ENCODE measurements at regions not wholly inside any gene's neighbourhood (a gene's known extent, or its start where the extent isn't known, plus 50 kb on each side); places are given as distances from the start of the nearest gene placed in this dataset.
A peak's percentile ranks its signal among the peaks of the same experiment; 100 is the strongest.

GRCh38 chr1:63108206-63108605 lies 214.2 kb upstream of the FOXD3 start (continued):
- TF ChIP-seq EZH2phosphoT487 (IDR thresholded peaks at IDR 0.05; ENCODE audit: unreplicated experiment): no peak
- no peak for TF ChIP-seq ZNF331 (CRISPR knock-in tag; IDR thresholded peaks at IDR 0.05; ENCODE audit: low read depth)
- no peak for TF ChIP-seq CTCF (conservative IDR thresholded peaks at IDR 0.05; ENCODE audit: low read depth in 2 of 2)

GRCh38 chr1:63112155-63112900 lies 210.0 kb upstream of the FOXD3 start:
- Mint-ChIP-seq H3K27ac (no peak overlapping the region), H3K4me3 (no peak overlapping the region), H3K27me3 (ENCODE audit: insufficient read depth, low read depth, poor library complexity) (peaks cover 5% of the 10 kb centered on the region), H3K4me1 (peaks cover 51% of the 10 kb centered on the region), H3K9me3 (no peaks in the 10 kb centered on the region), H3K36me3 (ENCODE audit: low read depth) (no peaks in the 10 kb centered on the region)
- DNase-seq (ENCODE audit: low spot score): no peak
- H3K36me3 ChIP-seq (ENCODE audit: insufficient read depth): no peaks in the 10 kb centered on the region
- peaks cover 51% of the 10 kb centered on the region for H3K4me1 ChIP-seq (ENCODE audit: insufficient read depth)
- 0 out of 2 replicates have a peak, but pooled peaks cover 2% of the 10 kb centered on the region for H3F3A ChIP-seq (replicated peaks; ENCODE audit: low read depth)
- TF ChIP-seq, protein P1, sequence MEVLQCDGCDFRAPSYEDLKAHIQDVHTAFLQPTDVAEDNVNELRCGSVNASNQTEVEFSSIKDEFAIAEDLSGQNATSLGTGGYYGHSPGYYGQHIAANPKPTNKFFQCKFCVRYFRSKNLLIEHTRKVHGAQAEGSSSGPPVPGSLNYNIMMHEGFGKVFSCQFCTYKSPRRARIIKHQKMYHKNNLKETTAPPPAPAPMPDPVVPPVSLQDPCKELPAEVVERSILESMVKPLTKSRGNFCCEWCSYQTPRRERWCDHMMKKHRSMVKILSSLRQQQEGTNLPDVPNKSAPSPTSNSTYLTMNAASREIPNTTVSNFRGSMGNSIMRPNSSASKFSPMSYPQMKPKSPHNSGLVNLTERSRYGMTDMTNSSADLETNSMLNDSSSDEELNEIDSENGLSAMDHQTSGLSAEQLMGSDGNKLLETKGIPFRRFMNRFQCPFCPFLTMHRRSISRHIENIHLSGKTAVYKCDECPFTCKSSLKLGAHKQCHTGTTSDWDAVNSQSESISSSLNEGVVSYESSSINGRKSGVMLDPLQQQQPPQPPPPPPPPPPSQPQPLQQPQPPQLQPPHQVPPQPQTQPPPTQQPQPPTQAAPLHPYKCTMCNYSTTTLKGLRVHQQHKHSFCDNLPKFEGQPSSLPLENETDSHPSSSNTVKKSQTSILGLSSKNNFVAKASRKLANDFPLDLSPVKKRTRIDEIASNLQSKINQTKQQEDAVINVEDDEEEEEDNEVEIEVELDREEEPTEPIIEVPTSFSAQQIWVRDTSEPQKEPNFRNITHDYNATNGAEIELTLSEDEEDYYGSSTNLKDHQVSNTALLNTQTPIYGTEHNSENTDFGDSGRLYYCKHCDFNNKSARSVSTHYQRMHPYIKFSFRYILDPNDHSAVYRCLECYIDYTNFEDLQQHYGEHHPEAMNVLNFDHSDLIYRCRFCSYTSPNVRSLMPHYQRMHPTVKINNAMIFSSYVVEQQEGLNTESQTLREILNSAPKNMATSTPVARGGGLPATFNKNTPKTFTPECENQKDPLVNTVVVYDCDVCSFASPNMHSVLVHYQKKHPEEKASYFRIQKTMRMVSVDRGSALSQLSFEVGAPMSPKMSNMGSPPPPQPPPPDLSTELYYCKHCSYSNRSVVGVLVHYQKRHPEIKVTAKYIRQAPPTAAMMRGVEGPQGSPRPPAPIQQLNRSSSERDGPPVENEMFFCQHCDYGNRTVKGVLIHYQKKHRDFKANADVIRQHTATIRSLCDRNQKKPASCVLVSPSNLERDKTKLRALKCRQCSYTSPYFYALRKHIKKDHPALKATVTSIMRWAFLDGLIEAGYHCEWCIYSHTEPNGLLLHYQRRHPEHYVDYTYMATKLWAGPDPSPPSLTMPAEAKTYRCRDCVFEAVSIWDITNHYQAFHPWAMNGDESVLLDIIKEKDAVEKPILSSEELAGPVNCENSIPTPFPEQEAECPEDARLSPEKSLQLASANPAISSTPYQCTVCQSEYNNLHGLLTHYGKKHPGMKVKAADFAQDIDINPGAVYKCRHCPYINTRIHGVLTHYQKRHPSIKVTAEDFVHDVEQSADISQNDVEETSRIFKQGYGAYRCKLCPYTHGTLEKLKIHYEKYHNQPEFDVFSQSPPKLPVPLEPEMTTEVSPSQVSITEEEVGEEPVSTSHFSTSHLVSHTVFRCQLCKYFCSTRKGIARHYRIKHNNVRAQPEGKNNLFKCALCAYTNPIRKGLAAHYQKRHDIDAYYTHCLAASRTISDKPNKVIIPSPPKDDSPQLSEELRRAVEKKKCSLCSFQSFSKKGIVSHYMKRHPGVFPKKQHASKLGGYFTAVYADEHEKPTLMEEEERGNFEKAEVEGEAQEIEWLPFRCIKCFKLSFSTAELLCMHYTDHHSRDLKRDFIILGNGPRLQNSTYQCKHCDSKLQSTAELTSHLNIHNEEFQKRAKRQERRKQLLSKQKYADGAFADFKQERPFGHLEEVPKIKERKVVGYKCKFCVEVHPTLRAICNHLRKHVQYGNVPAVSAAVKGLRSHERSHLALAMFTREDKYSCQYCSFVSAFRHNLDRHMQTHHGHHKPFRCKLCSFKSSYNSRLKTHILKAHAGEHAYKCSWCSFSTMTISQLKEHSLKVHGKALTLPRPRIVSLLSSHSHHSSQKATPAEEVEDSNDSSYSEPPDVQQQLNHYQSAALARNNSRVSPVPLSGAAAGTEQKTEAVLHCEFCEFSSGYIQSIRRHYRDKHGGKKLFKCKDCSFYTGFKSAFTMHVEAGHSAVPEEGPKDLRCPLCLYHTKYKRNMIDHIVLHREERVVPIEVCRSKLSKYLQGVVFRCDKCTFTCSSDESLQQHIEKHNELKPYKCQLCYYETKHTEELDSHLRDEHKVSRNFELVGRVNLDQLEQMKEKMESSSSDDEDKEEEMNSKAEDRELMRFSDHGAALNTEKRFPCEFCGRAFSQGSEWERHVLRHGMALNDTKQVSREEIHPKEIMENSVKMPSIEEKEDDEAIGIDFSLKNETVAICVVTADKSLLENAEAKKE (CRISPR knock-in tag; IDR thresholded peaks at IDR 0.05): no peak
- TF ChIP-seq CTCF (conservative IDR thresholded peaks at IDR 0.05; ENCODE audit: low read depth in 2 of 2) (no peak), CREB1 (CRISPR knock-in tag; IDR thresholded peaks at IDR 0.05; ENCODE audit: low read depth) (no peak), POLR2AphosphoS5 (IDR thresholded peaks at IDR 0.05; ENCODE audit: low read depth) (no peak)
- TF ChIP-seq, protein P2, sequence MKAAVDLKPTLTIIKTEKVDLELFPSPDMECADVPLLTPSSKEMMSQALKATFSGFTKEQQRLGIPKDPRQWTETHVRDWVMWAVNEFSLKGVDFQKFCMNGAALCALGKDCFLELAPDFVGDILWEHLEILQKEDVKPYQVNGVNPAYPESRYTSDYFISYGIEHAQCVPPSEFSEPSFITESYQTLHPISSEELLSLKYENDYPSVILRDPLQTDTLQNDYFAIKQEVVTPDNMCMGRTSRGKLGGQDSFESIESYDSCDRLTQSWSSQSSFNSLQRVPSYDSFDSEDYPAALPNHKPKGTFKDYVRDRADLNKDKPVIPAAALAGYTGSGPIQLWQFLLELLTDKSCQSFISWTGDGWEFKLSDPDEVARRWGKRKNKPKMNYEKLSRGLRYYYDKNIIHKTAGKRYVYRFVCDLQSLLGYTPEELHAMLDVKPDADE (IDR thresholded peaks at IDR 0.05): no peak
- H3K9me2 ChIP-seq (ENCODE audit: insufficient read depth): no peaks in the 10 kb centered on the region; the same call in 1 of the 2 replicates
- ATAC-seq: peak; percentile 35; the same call in 2 of the 3 replicates
- no peak overlapping the region for H3K27ac ChIP-seq (ENCODE audit: low read depth)
- no peaks in the 10 kb centered on the region for H3K27me3 ChIP-seq (ENCODE audit: insufficient read depth)
- H3K4me3 ChIP-seq: no peak overlapping the region
- no peak overlapping the region for H3K4me2 ChIP-seq
- H2AFZ ChIP-seq: peak overlapping the region; percentile 80; the same call in 1 of the 2 replicates
- no peaks in the 10 kb centered on the region for H4K20me1 ChIP-seq (replicated peaks; ENCODE audit: insufficient read depth)
- H3K79me2 ChIP-seq (replicated peaks; ENCODE audit: insufficient read depth): no peaks in the 10 kb centered on the region
